Ascending aorta (tissue), 2 donors: ENCODE measurements at regions not wholly inside any gene's neighbourhood (a gene's known extent, or its start where the extent isn't known, plus 50 kb on each side); places are given as distances from the start of the nearest gene placed in this dataset.

Source experiments
- DNase-seq, 2 donors: peaks; one replicate each; pipeline ENCODE4 v3.0.0-alpha.2; 2019; ENCODE audit warnings: low spot score in 2 of 2
- H3K27ac ChIP-seq, 2 donors: fragments of 200-600 bp; sonication (generic); one replicate each; pipeline ENCODE4 v1.5.1; 2016 to 2017; ENCODE audit warnings: mild to moderate bottlenecking in 1 of 2
- H3K27me3 ChIP-seq: fragments of 200-600 bp; sonication (generic); one replicate; pipeline ENCODE4 v1.5.1; 2017
- H3K36me3 ChIP-seq, 2 donors: fragments of 200-600 bp; sonication (generic); one replicate each; pipeline ENCODE4 v1.5.1; 2016
- H3K4me1 ChIP-seq, 2 donors: fragments of 200-600 bp; sonication (generic); one replicate each; pipeline ENCODE4 v1.5.1; 2016 to 2017; ENCODE audit warnings: mild to moderate bottlenecking in 1 of 2
- H3K4me3 ChIP-seq, 2 donors: fragments of 200-600 bp; sonication (generic); one replicate each; pipeline ENCODE4 v1.5.1; 2016 to 2017; ENCODE audit warnings: mild to moderate bottlenecking in 1 of 2
- H3K9me3 ChIP-seq, 2 donors: fragments of 200-600 bp; sonication (generic); one replicate each; pipeline ENCODE4 v1.5.1; 2016
- intact Hi-C: fragments of 100-400 bp; cut with DNase I; formaldehyde crosslinking; loops from one replicate; pipeline ENCODE4 v1.15.1; 2023
- TF ChIP-seq, protein P1 (sequence below), 3 experiments: fragments of 200-600 bp in 2 of 3; fragments of 450-650 bp in 1 of 3; sonication (generic) in 2 of 3; IDR thresholded peaks; one replicate each; pipeline ENCODE4 v1.5.1; 2016 to 2019; ENCODE audit warnings: antibody characterized with exemption in 3 of 3, mild to moderate bottlenecking in 1 of 3, moderate library complexity in 1 of 3

DNA sequence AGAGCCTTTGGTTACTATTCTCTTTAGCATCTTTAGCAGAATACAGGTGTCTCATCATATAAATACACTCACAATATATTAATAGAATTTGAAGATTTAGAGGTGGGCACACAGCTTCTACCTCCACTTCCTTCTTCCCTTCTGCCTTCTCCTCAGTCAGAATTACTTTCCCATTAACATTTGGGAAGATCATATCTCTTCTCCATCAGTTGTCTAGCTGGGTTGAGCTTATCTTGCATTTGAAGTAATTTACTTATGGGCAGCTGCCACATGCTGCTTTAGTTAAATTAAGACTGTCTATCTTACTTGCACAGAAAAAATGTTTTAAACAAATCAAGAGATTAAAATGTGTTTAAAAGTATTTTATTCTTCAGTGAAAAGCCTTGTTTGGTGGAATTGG is 110.1 kb upstream of the ASIC2 start:
- no peaks in the 10 kb centered on the region for H3K9me3 ChIP-seq
- H3K4me3 ChIP-seq, result no peak overlapping the region
- no peaks in the 10 kb centered on the region for H3K4me1 ChIP-seq
- no peaks in the 10 kb centered on the region for H3K27me3 ChIP-seq
- H3K36me3 ChIP-seq, result no peaks in the 10 kb centered on the region
- TF ChIP-seq, protein P1, sequence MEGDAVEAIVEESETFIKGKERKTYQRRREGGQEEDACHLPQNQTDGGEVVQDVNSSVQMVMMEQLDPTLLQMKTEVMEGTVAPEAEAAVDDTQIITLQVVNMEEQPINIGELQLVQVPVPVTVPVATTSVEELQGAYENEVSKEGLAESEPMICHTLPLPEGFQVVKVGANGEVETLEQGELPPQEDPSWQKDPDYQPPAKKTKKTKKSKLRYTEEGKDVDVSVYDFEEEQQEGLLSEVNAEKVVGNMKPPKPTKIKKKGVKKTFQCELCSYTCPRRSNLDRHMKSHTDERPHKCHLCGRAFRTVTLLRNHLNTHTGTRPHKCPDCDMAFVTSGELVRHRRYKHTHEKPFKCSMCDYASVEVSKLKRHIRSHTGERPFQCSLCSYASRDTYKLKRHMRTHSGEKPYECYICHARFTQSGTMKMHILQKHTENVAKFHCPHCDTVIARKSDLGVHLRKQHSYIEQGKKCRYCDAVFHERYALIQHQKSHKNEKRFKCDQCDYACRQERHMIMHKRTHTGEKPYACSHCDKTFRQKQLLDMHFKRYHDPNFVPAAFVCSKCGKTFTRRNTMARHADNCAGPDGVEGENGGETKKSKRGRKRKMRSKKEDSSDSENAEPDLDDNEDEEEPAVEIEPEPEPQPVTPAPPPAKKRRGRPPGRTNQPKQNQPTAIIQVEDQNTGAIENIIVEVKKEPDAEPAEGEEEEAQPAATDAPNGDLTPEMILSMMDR (IDR thresholded peaks at IDR 0.05), result no peak
- no peak for DNase-seq
- intact Hi-C loops, result no loop called here
- H3K27ac ChIP-seq, result no peak overlapping the region

DNA sequence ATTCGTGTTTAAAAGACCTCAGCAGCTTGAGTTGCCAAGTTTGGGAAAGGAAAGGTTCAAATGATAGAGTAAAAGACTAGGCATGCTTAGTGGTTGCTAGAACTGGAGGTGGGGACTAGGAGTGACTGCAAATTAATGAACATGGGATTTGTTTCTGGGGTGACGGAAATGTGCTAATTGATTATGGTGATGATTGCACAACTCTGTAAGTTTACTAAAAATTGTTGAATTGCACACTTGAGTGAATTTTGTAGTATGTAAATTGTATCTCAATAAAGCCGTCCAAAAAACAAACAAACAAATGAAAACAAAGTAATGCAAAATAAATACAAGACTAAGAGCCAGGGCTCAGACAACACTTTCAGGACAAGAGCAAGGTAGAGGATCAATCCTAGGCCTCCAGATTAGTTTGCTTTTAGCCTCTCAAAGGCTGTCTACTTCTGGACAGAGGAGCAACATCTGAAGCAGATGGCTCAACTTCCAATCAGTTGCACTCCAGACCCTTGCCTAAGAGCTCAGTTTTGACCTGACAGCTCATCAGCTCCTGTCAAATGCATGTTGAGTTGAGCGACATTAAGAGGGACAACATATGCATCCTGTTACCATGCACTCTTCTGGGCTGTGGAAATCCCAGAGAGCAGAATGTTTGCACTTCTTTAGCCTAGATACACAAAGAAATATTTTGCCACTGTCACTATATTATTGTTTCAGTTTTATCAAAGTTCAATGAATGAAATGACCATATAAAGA is 111.2 kb upstream of the ASIC2 start:
- Histone ChIP-seq H3K4me3 (no peak overlapping the region), H3K4me1 (no peaks in the 10 kb centered on the region)
- TF ChIP-seq, protein P1 (IDR thresholded peaks at IDR 0.05), result no peak

DNA sequence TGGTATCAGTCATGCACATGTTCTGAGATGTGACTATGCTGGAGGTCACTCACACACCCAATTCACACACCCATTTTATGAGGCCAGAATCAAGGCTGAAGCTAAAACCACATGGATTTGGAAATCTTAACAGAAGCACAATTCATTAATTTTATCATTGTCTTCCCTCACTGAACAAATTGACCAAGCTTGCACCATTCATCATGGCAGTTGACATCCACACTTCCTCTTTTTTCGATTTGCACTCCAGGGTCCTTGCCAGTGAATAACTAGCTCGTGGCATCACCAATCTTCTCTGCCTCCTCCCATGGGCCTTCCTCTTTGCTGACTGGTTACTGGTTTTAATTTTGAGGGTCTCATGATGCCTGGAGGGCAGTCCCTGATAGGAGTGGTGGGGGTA is 123.0 kb upstream of the ASIC2 start:
- TF ChIP-seq, protein P1 (IDR thresholded peaks at IDR 0.05), result no peak
- no peak overlapping the region for H3K27ac ChIP-seq
- no peaks in the 10 kb centered on the region for H3K4me1 ChIP-seq
- no peaks in the 10 kb centered on the region for H3K9me3 ChIP-seq
- intact Hi-C loops, result loop anchor here (10.0 kb wide), 1 partner anchor 61 kb away; no protein-coding TSS in a partner anchor
- H3K36me3 ChIP-seq, result no peaks in the 10 kb centered on the region
- no peak for DNase-seq
- no peak overlapping the region for H3K4me3 ChIP-seq
- H3K27me3 ChIP-seq, result no peaks in the 10 kb centered on the region

More for the DNA sequence above, 111.2 kb upstream of the ASIC2 start:
- no peak for DNase-seq
- intact Hi-C loops, result no loop called here
- H3K27ac ChIP-seq, result no peak overlapping the region
- H3K27me3 ChIP-seq, result no peaks in the 10 kb centered on the region
- no peaks in the 10 kb centered on the region for H3K36me3 ChIP-seq
- H3K9me3 ChIP-seq, result no peaks in the 10 kb centered on the region

DNA sequence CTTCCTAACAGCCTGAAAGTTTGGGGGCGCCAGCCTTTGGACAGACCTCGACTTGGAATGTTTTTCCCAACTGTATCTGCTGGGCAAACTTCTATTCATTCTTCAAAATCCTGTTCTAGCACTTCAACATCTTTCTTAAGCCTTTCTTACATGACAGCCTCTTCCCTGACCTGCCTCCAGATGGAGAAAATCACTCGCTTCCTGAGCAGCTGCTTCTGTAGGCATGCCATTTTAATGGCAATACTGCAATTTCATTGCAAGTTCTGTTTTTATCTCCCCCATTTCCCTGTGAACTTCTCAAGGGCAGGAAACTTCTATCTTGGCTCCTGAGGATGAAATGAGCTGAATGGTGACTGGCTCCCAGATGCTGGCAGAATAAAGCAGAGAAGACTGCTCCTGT is 128.8 kb upstream of the ASIC2 start:
- DNase-seq, result no peak
- Histone ChIP-seq H3K4me1 (no peaks in the 10 kb centered on the region), H3K27ac (no peak overlapping the region), H3K4me3 (no peak overlapping the region), H3K9me3 (no peaks in the 10 kb centered on the region), H3K36me3 (no peaks in the 10 kb centered on the region), H3K27me3 (no peaks in the 10 kb centered on the region)
- TF ChIP-seq, protein P1 (IDR thresholded peaks at IDR 0.05), result no peak
- intact Hi-C loops, result no loop called here

DNA sequence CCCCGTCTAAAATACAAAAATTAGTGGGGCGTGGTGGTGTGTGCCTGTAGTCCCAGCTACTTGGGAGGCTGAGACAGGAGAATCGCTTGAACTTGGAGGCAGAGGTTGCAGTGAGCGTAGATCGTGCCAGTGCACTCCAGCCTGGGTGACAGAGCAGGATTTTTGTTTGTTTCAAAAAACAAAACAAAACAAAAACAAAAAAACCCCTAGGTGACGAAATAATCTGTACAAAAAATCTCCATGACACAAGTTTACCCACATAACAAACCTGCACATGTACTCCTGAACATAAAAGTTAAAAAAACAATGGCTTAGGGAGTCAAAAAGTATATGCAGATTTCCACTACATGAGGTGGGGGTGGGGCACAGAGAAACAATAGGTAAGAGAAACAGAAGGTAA is 140.5 kb upstream of the ASIC2 start:
- no peak overlapping the region for H3K4me3 ChIP-seq
- intact Hi-C loops, result no loop called here
- TF ChIP-seq, protein P1 (IDR thresholded peaks at IDR 0.05), result no peak

More for the DNA sequence above, 140.5 kb upstream of the ASIC2 start:
- no peaks in the 10 kb centered on the region for H3K9me3 ChIP-seq
- H3K4me1 ChIP-seq, result no peaks in the 10 kb centered on the region
- H3K27ac ChIP-seq, result no peak overlapping the region
- H3K36me3 ChIP-seq, result no peaks in the 10 kb centered on the region
- no peaks in the 10 kb centered on the region for H3K27me3 ChIP-seq
- no peak for DNase-seq
